SK-N-SH (cell line): ENCODE measurements at regions not wholly inside any gene's neighbourhood (a gene's known extent, or its start where the extent isn't known, plus 50 kb on each side); places are given as distances from the start of the nearest gene placed in this dataset.

Experiments
- CTCF ChIA-PET: fragments of 300-600, 350-600 bp; formaldehyde crosslinking; extraction: SDS; loops from one replicate; lab custom pipeline; 2021; lab: Yijun Ruan, JAX
- POLR2A ChIA-PET: fragments of 350-600 bp; sonication (Branson Sonifier 250); formaldehyde crosslinking; extraction: SDS; loops from one replicate; lab custom pipeline; 2020; ENCODE audit warnings: antibody characterized with exemption, inconsistent platforms; lab: Yijun Ruan, JAX
- DNase-seq: peaks from one replicate; pipeline ENCODE4 v3.0.0; 2012
- H2AFZ ChIP-seq: fragments of 200-600 bp; sonication (generic); 2 replicates; pipeline ENCODE4 v1.8.1; 2016; ENCODE audit warnings: antibody characterized with exemption, mild to moderate bottlenecking, low read depth
- H3F3A ChIP-seq: fragments of 200-600 bp; sonication (generic); replicated peaks from 2 replicates; pipeline ENCODE3; 2016; ENCODE audit warnings: antibody characterized with exemption, mild to moderate bottlenecking; ENCODE audit not compliant: insufficient read depth
- H3K27ac ChIP-seq, 2 experiments: fragments of 200-500 bp in 1 of 2; fragments of 200-600 bp in 1 of 2; sonication (Bioruptor generic) in 1 of 2; sonication (generic), shearing (Covaris generic) in 1 of 2; 2 replicates each; pipeline versions ENCODE4 v1.5.1 to v1.6.1; 2014 to 2016; ENCODE audit warnings: low read depth in 2 of 2, inconsistent platforms in 1 of 2, low read length in 1 of 2, mild to moderate bottlenecking in 1 of 2, mixed read lengths in 1 of 2
- H3K27me3 ChIP-seq: fragments of 200-600 bp; sonication (generic), shearing (Covaris generic); 2 replicates; pipeline ENCODE4 v1.6.1; 2016; ENCODE audit warnings: mixed run types; ENCODE audit not compliant: insufficient read depth
- H3K36me3 ChIP-seq, 2 experiments: fragments of 200-500 bp in 1 of 2; fragments of 200-600 bp in 1 of 2; sonication (Bioruptor generic) in 1 of 2; sonication (generic) in 1 of 2; replicated peaks in 1 of 2; 2 replicates each; pipeline versions ENCODE3 to v1.5.1; 2014 to 2016; ENCODE audit warnings: low read length in 1 of 2, mild to moderate bottlenecking in 1 of 2; ENCODE audit not compliant: insufficient read depth in 2 of 2, control insufficient read depth in 1 of 2
- H3K4me1 ChIP-seq, 2 experiments: fragments of 200-500 bp in 1 of 2; fragments of 200-600 bp in 1 of 2; sonication (Bioruptor generic) in 1 of 2; sonication (generic), shearing (Covaris generic) in 1 of 2; 2 replicates each; pipeline versions ENCODE4 v1.5.1 to v1.6.1; 2014 to 2016; ENCODE audit warnings: low read depth in 1 of 2, low read length in 1 of 2, mixed run types in 1 of 2; ENCODE audit not compliant: insufficient read depth in 2 of 2, control insufficient read depth in 1 of 2
- H3K4me2 ChIP-seq: fragments of 200-600 bp; sonication (generic), shearing (Covaris generic); 2 replicates; pipeline ENCODE4 v1.6.1; 2017; ENCODE audit warnings: mixed run types
- H3K4me3 ChIP-seq, 2 experiments: fragments of 200-500 bp in 1 of 2; fragments of 200-600 bp in 1 of 2; sonication (Bioruptor generic) in 1 of 2; sonication (generic), shearing (Covaris generic) in 1 of 2; 2 replicates each; pipeline versions ENCODE4 v1.5.1 to v1.8.1; 2014 to 2016; ENCODE audit warnings: low read depth in 2 of 2, inconsistent platforms in 1 of 2, low read length in 1 of 2, mild to moderate bottlenecking in 1 of 2, mixed read lengths in 1 of 2, moderate library complexity in 1 of 2
- H3K79me2 ChIP-seq: fragments of 200-600 bp; sonication (generic); 2 replicates; pipeline ENCODE4 v1.8.1; 2017; ENCODE audit warnings: mild to moderate bottlenecking; ENCODE audit not compliant: insufficient read depth
- H3K9ac ChIP-seq: fragments of 200-600 bp; sonication (generic); 2 replicates; pipeline ENCODE4 v1.6.1; 2017; ENCODE audit warnings: mixed run types
- H3K9me2 ChIP-seq: fragments of 200-600 bp; sonication (generic); 2 replicates; pipeline ENCODE4 v1.6.1; 2017; ENCODE audit warnings: mixed run types
- H3K9me3 ChIP-seq: fragments of 200-600 bp; sonication (generic); 2 replicates; pipeline ENCODE4 v1.6.1; 2017; ENCODE audit warnings: mixed run types, mild to moderate bottlenecking, moderate library complexity
- H4K20me1 ChIP-seq: fragments of 200-600 bp; sonication (generic); 2 replicates; pipeline ENCODE4 v1.6.1; 2017; ENCODE audit warnings: mild to moderate bottlenecking, mixed run types; ENCODE audit not compliant: insufficient read depth
- EZH2phosphoT487 ChIP-seq: fragments of 200-600 bp; sonication (generic); IDR thresholded peaks from 2 replicates; pipeline ENCODE4 v1.6.1; 2017; ENCODE audit warnings: low read depth, mixed run types, mild to moderate bottlenecking, antibody characterized with exemption, moderate library complexity, borderline replicate concordance
- FOSL2 ChIP-seq: IDR thresholded peaks from 2 replicates; pipeline ENCODE4 v1.4.0; 2012; ENCODE audit warnings: low read depth, mild to moderate bottlenecking, moderate library complexity, borderline replicate concordance
- FOXJ3 ChIP-seq: sonication (generic); formaldehyde crosslinking; IDR thresholded peaks from 2 replicates; pipeline ENCODE4 v1.5.1; 2020; ENCODE audit warnings: mild to moderate bottlenecking, missing genetic modification reagents
- FOXM1 ChIP-seq: IDR thresholded peaks from 2 replicates; pipeline ENCODE4 v1.4.0; 2012; ENCODE audit warnings: low read depth, mild to moderate bottlenecking
- GATA2 ChIP-seq: sonication (generic); formaldehyde crosslinking; IDR thresholded peaks from 2 replicates; pipeline ENCODE4 v1.5.0; 2020; ENCODE audit warnings: mild to moderate bottlenecking, missing genetic modification reagents
- MXI1 ChIP-seq: IDR thresholded peaks from 2 replicates; pipeline ENCODE4 v1.6.1; 2012; ENCODE audit warnings: mild to moderate bottlenecking, low read depth, low read length, improper control_type of control experiment
- NFIC ChIP-seq: IDR thresholded peaks from 2 replicates; pipeline ENCODE4 v1.4.0; 2012; ENCODE audit warnings: borderline replicate concordance
- NRF1 ChIP-seq: IDR thresholded peaks from 2 replicates; pipeline ENCODE4 v1.6.1; 2012; ENCODE audit warnings: low read depth, mild to moderate bottlenecking, low read length
- PBX3 ChIP-seq: IDR thresholded peaks from 2 replicates; pipeline ENCODE4; 2012
- POLR2AphosphoS5 ChIP-seq: IDR thresholded peaks from 2 replicates; pipeline ENCODE4 v1.6.1; 2012; ENCODE audit warnings: low read depth, low read length
- RAD21 ChIP-seq: IDR thresholded peaks from 2 replicates; pipeline ENCODE4 v1.6.1; 2012; ENCODE audit warnings: mild to moderate bottlenecking, low read length
- REST ChIP-seq: IDR thresholded peaks from 2 replicates; pipeline ENCODE4 v1.6.1; 2012; ENCODE audit warnings: mild to moderate bottlenecking, low read depth, low read length, moderate library complexity
- RFX5 ChIP-seq: IDR thresholded peaks from 2 replicates; pipeline ENCODE4 v1.6.1; 2012; ENCODE audit warnings: mild to moderate bottlenecking, improper control_type of control experiment, low read length
- SMC3 ChIP-seq: IDR thresholded peaks from 2 replicates; pipeline ENCODE4 v1.6.1; 2012; ENCODE audit warnings: low read depth, low read length, improper control_type of control experiment
- TAF1 ChIP-seq: IDR thresholded peaks from 2 replicates; pipeline ENCODE4 v1.6.1; 2012; ENCODE audit warnings: low read depth, mild to moderate bottlenecking, low read length, moderate library complexity, borderline replicate concordance
- TCF12 ChIP-seq: IDR thresholded peaks from 2 replicates; pipeline ENCODE4 v1.4.0; 2012
- USF1 ChIP-seq: IDR thresholded peaks from 2 replicates; pipeline ENCODE4 v1.4.0; 2012; ENCODE audit warnings: low read depth, borderline replicate concordance
- USF2 ChIP-seq: fragments of 150-350 bp; IDR thresholded peaks from 2 replicates; pipeline ENCODE4 v1.6.1; 2017; ENCODE audit warnings: antibody characterized with exemption, low read length, low read depth, borderline replicate concordance
- YY1 ChIP-seq: IDR thresholded peaks from 2 replicates; pipeline ENCODE4 v1.4.0; 2012; ENCODE audit warnings: low read depth, mild to moderate bottlenecking
- ZBTB33 ChIP-seq: IDR thresholded peaks from 2 replicates; pipeline ENCODE4 v1.4.0; 2012; ENCODE audit warnings: low read depth, borderline replicate concordance
- WGBS: methylation state at CpG from one replicate; pipeline ENCODE4 v1.1.6; 2017; ENCODE audit warnings: low lambda C conversion rate; 5-methylcytosine and 5-hydroxymethylcytosine counted together

- H4K20me1 ChIP-seq, result no peaks in the 10 kb centered on the region
- no peaks in the 10 kb centered on the region for H3K4me1 ChIP-seq
- no peak overlapping the region for H3K9ac ChIP-seq
- WGBS, result 38% methylated on average over 4 of the region's 4 CpGs
- peaks cover 4% of the 10 kb centered on the region; the same call in 1 of the 2 replicates for H3K27me3 ChIP-seq
- no peak overlapping the region for H3K4me3 ChIP-seq
- H3K27ac ChIP-seq, result no peak overlapping the region
- TF ChIP-seq GATA2 (no peak), FOXM1 (no peak), REST (no peak), USF2 (no peak), TAF1 (no peak), EZH2phosphoT487 (no peak), FOXJ3 (CRISPR knock-in tag) (no peak), RAD21 (no peak), POLR2AphosphoS5 (no peak), NRF1 (no peak), RFX5 (no peak), TCF12 (no peak), MXI1 (no peak), YY1 (no peak), PBX3 (no peak), USF1 (no peak), SMC3 (no peak), NFIC (no peak), ZBTB33 (no peak), FOSL2 (no peak)
- TF ChIP-seq, all 33 proteins: peak for 0
- H3K4me2 ChIP-seq, result no peak overlapping the region
- H3K36me3 ChIP-seq, result no peaks in the 10 kb centered on the region
- CTCF ChIA-PET, result no interaction called here
- H3F3A ChIP-seq, result no peaks in the 10 kb centered on the region
- no peaks in the 10 kb centered on the region for H3K79me2 ChIP-seq
- H3K9me3 ChIP-seq, result no peaks in the 10 kb centered on the region
- POLR2A ChIA-PET, result no interaction called here
- no peak for DNase-seq
- no peak overlapping the region for H2AFZ ChIP-seq
- H3K9me2 ChIP-seq, result no peaks in the 10 kb centered on the region
Measured at GRCh38 chr1:30052178-30052577, 671.2 kb downstream of the MATN1 start.
